GM12891 (cell line): ENCODE measurements at regions not wholly inside any gene's neighbourhood (a gene's known extent, or its start where the extent isn't known, plus 50 kb on each side); places are given as distances from the start of the nearest gene placed in this dataset.
"Not testable (repeated sequence)": the region's sequence is repeated elsewhere in the genome, so short reads cannot be mapped to it uniquely, and the experiment has no call there.

Experiments
- DNase-seq: peaks from one replicate; pipeline ENCODE4 v3.0.0; 2011; ENCODE audit warnings: low spot score; ENCODE audit not compliant: insufficient read length
- FAIRE-seq: peaks from 2 replicates; lab custom pipeline; 2011; peaks lifted over from hg19 to GRCh38; lab: Jason Lieb, UNC
- PAX5 ChIP-seq: IDR thresholded peaks from 2 replicates; pipeline ENCODE4 v1.6.1; 2011; ENCODE audit warnings: low read length, moderate library complexity, mild to moderate bottlenecking; ENCODE audit not compliant: insufficient read depth, severe bottlenecking
- POLR2A ChIP-seq: IDR thresholded peaks from 2 replicates; pipeline ENCODE4 v1.6.1; 2011; ENCODE audit warnings: low read depth, low read length, control low read depth
- POLR2AphosphoS5 ChIP-seq: IDR thresholded peaks from 2 replicates; pipeline ENCODE4 v1.6.1; 2011; ENCODE audit warnings: low read depth, low read length, control low read depth
- POU2F2 ChIP-seq: IDR thresholded peaks from 2 replicates; pipeline ENCODE4 v1.6.1; 2011; ENCODE audit warnings: low read depth, mild to moderate bottlenecking, control low read depth, low read length, moderate library complexity
- SPI1 ChIP-seq: IDR thresholded peaks from 2 replicates; pipeline ENCODE4 v1.6.1; 2011; ENCODE audit warnings: low read depth, low read length, control low read depth
- TAF1 ChIP-seq: IDR thresholded peaks from 2 replicates; pipeline ENCODE4 v1.6.1; 2011; ENCODE audit warnings: low read depth, low read length, control low read depth

GRCh38 chr12:127150028-127150427 is 1116.9 kb upstream of the TMEM132C start:
- FAIRE-seq (peak; percentile 75), DNase-seq (no peak)
- peak; percentile 92 for TF ChIP-seq SPI1
- TF ChIP-seq POU2F2 = no peak
- TF ChIP-seq PAX5 = no peak

GRCh38 chr12:127150479-127150878 is 1116.5 kb upstream of the TMEM132C start:
- DNase-seq (no peak), FAIRE-seq (peak; percentile 33)
- TF ChIP-seq SPI1 (no peak), POU2F2 (no peak), TAF1 (no peak), POLR2A (no peak), PAX5 (no peak), POLR2AphosphoS5 (no peak)

GRCh38 chr12:127150956-127151355 is 1116.0 kb upstream of the TMEM132C start:
- DNase-seq (no peak), FAIRE-seq (no peak)
- no peak for TF ChIP-seq POU2F2
- no peak for TF ChIP-seq SPI1
- TF ChIP-seq POLR2A = no peak
- no peak for TF ChIP-seq TAF1
- no peak for TF ChIP-seq POLR2AphosphoS5
- no peak for TF ChIP-seq PAX5

- TF ChIP-seq SPI1 (no peak), POLR2AphosphoS5 (no peak), PAX5 (no peak), POLR2A (no peak), TAF1 (no peak), POU2F2 (no peak)
- no peak for DNase-seq
- FAIRE-seq = no peak
Measured at GRCh38 chr12:127153996-127154395, 1113.0 kb upstream of the TMEM132C start.

- DNase-seq, FAIRE-seq: not testable (repeated sequence)
Measured at GRCh38 chr12:127154830-127155229, 1112.1 kb upstream of the TMEM132C start.

GRCh38 chr12:127155935-127156619 is 1110.9 kb upstream of the TMEM132C start:
- FAIRE-seq = not testable (repeated sequence)

GRCh38 chr12:127157501-127158366 is 1109.2 kb upstream of the TMEM132C start:
- FAIRE-seq, DNase-seq: not testable (repeated sequence)

More at GRCh38 chr12:127155935-127156619, 1110.9 kb upstream of the TMEM132C start:
- not testable (repeated sequence) for DNase-seq

- DNase-seq = no peak
- no peak for TF ChIP-seq POLR2AphosphoS5
- no peak for TF ChIP-seq POU2F2
- no peak for TF ChIP-seq POLR2A
- TF ChIP-seq TAF1 = no peak
- TF ChIP-seq PAX5 = no peak
- no peak for TF ChIP-seq SPI1
- FAIRE-seq = no peak
Measured at GRCh38 chr12:127158385-127159061, 1108.4 kb upstream of the TMEM132C start.

GRCh38 chr12:127161466-127161865 is 1105.5 kb upstream of the TMEM132C start:
- no peak for DNase-seq
- FAIRE-seq = no peak
- TF ChIP-seq POU2F2 (no peak), POLR2AphosphoS5 (no peak), SPI1 (no peak), PAX5 (no peak), TAF1 (no peak), POLR2A (no peak)

GRCh38 chr12:127162307-127162706 is 1104.7 kb upstream of the TMEM132C start:
- no peak for FAIRE-seq
- DNase-seq = no peak
- TF ChIP-seq POLR2A = no peak
- TF ChIP-seq POU2F2 = no peak
- no peak for TF ChIP-seq TAF1
- no peak for TF ChIP-seq PAX5
- TF ChIP-seq SPI1 = no peak
- no peak for TF ChIP-seq POLR2AphosphoS5
